GM21515 (cell line): ENCODE measurements at regions not wholly inside any gene's neighbourhood (a gene's known extent, or its start where the extent isn't known, plus 50 kb on each side); places are given as distances from the start of the nearest gene placed in this dataset.

Experiments
- ATAC-seq: cut with Tn5 transposase; IDR thresholded peaks from one replicate; pipeline ENCODE4 v1.9.1; 2021; ENCODE audit not compliant: unreplicated experiment

DNA sequence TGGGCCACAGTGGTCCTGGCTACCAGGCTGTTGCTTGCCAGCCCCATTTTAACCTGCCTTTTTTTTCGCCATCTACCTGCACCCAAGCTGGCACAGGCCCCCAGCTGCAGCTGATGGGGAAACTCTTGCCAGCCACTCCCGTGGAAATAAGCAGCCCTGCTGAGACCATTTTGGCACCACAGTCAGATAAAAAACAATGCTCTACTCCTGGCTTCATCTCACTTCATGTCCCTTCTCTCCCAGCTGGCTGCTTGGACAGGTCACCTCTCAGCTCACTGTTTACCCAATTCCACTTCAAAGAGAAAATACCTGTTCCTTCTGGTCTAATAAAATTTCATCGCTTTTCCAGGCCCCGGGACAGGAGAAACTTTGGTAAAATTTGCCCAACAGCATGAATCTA is 322.6 kb upstream of the SLC30A5 start:
- ATAC-seq = no peak

DNA sequence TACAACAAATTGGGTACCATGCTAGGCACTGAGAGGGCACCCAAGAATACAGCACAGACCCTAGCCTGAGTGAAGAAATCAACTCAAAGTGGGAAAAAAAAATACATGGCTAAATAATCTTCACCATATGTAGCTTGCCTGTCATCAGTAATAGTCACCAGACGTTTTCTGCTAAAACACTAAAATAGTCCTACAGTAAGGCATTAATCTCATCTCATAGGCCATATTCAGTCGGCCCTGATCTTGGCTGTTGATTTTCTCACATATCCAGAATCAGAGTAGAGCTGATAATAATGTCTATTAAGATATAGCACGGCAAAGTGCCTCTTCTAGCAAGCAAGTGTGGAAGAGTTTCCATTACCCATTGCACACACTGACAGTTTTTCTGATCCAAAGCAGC is 322.1 kb upstream of the SLC30A5 start:
- ATAC-seq = no peak

- ATAC-seq = no peak
Observed at GRCh38 chr5:68776381-68776780, 317.4 kb upstream of the SLC30A5 start.

- no peak for ATAC-seq
Observed at GRCh38 chr5:68777135-68777534, 316.7 kb upstream of the SLC30A5 start.

GRCh38 chr5:68778484-68778883 is 315.3 kb upstream of the SLC30A5 start:
- ATAC-seq = no peak

DNA sequence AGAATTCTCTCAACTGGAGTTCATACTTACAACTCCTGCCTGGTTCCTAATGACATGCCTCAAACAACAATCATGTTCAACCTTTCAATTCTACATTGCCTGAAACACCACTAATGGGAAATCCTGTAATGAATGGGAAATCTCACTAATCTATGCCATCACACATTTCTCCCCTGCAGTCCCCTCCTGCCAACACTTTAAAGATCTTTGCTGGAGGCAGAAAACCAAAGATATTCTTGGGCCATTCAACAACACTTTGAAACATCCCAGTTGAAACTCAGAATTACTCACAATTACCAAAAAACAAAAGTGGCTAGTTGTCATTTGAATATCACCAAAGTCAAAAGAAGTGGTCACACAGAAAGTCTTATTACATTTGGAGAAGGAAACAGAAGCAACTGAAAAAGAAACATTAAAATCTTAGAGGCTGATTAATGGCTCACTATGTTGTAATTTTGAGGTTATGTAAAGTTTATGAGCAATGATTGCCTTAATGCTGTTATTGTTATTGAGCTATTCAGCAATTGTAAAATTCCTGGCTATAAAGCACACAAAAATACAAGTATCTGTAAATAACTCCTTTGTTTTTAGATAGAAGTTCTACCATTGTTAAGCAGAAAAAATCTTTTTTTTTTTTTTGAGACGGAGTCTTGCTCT is 313.4 kb upstream of the SLC30A5 start:
- no peak for ATAC-seq

GRCh38 chr5:68793074-68793473 is 300.7 kb upstream of the SLC30A5 start:
- no peak for ATAC-seq

- no peak for ATAC-seq
Observed at GRCh38 chr5:68793993-68794392, 299.8 kb upstream of the SLC30A5 start.

DNA sequence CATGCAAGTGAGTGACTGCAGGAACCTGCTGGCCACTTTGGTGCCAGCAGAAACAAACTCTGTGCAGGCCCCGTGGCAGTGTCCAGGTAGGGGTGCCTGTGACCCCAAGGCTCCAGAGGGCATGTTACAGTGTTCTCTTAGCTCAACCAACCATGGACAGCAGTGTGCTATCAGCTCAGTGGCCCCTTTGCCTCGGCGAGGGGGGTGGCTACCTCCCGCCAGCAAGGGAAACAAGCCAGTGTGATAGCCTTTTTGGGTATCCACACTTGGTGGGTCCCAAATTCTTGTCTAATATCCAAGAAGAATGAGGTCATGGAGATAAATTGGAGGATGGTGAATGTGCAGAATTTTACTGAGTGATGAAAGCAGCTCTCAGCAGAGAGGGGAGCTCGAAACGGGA is 298.6 kb upstream of the SLC30A5 start:
- ATAC-seq = no peak

GRCh38 chr5:68798877-68799843 is 294.7 kb upstream of the SLC30A5 start:
- no peak for ATAC-seq

- ATAC-seq = no peak
Observed at GRCh38 chr5:68802430-68802829, 291.4 kb upstream of the SLC30A5 start.

- no peak for ATAC-seq
Observed at GRCh38 chr5:68803881-68804319, 289.9 kb upstream of the SLC30A5 start.

DNA sequence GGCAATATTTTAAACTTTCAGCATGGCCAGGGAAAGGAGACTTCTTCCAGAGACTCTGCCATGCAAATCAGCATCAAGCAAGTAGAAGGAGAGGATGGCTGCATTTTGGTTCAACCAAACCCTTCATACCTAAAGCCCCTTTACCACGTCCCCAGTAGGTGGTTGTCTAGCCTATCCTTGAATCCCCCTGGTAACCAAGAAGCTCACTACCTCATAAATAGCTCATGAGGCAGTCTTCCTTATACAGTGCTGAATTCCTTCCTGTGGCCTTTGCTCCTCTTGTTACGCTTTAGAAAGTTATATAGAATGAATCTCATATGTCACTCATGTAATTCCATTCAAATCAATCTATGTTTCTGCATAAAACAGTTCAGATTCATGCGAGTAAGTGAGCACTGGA is 289.5 kb upstream of the SLC30A5 start:
- no peak for ATAC-seq

GRCh38 chr5:68805444-68805843 is 288.4 kb upstream of the SLC30A5 start:
- no peak for ATAC-seq

DNA sequence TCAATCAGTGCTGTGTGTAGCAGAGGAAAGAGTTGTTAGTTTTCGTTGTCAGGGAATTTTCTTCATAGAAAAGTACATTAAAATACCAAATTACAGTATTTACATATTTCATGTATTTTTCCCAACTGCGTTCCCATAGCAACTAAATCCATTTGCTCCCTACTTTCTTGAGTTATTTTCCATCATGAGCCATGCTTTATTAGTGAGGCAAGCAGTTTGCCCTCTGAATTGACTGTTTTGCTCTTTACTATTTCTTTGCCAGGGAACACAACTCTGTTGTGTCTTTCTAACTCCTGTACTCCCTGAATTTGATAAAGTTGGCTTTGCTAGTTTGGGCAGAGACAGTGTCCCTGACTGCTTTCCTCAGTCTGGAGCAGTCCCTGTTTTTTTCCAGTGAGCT is 276.2 kb upstream of the SLC30A5 start:
- ATAC-seq = no peak

GRCh38 chr5:68818057-68818695 is 275.6 kb upstream of the SLC30A5 start:
- ATAC-seq = no peak

DNA sequence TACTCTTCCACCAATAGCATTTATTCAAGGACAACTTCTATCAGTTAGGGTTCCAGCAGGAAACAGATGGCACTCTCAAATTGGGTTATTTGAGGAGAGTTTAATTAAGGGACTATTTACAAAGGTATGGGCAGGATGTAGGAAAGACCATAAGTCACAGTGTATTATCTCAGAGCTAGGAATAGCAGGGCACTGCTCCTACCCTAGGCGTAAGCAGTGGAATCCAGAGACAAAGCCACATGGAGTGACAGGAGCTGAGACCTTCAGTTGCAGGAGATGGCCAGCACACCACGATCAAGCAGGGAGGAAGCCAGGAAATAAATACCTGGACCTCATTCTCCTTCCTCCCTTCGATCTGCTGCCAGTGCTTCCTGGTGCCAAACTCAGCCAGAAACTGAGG is 274.9 kb upstream of the SLC30A5 start:
- no peak for ATAC-seq

- ATAC-seq = no peak
Observed at GRCh38 chr5:68821056-68821455, 272.8 kb upstream of the SLC30A5 start.

DNA sequence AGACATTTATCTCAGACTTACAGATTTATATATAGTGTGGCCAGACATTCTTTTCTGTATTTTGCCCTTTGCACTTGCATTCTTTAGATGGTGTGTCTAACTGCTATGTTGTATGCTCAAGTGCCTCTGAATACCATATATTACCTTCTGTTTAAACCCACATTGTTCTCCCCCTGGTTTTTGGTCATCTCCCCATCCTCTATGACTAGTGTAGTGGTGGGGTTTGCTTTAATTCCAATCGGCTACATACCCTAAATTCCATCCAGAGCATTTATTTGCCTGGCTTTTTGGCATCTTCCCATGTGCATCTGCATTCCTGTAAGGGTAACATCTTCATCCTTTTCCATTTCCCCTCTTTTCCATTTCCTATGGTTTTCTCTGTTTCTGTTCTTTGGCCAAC is 271.0 kb upstream of the SLC30A5 start:
- no peak for ATAC-seq

- ATAC-seq = no peak
Observed at GRCh38 chr5:68823301-68823700, 270.5 kb upstream of the SLC30A5 start.

- no peak for ATAC-seq
Observed at GRCh38 chr5:68830377-68830898, 263.4 kb upstream of the SLC30A5 start.
